DMS53 treated with DMSO at 0.1 percent for 48 hours (cell line): ENCODE measurements at regions not wholly inside any gene's neighbourhood (a gene's known extent, or its start where the extent isn't known, plus 50 kb on each side); places are given as distances from the start of the nearest gene placed in this dataset.

ENCODE experiments used
- DNase-seq: peaks from one replicate; lab custom pipeline; 2025; ENCODE audit not compliant: unreplicated experiment; lab: John Stamatoyannopoulos, UW

DNA sequence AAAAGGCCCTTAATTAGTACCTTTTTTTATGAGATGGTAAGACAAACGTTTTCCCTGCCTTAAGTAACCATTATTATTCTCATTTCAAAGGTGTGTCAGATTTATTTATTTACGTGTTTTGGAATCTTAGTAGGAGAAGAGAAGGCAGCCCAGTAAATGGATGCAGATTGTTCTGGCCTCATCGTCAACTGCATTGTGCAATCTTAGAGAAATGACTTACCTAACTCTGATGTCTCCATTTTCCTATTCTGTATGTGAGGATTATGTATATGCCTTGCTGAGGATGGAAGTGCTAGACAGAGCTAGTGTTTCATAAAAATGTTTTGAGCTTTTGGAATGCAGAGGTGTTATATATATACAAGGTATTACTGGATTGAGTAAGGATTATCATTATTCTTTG lies 97.0 kb upstream of the JAG1 start:
- no peak for DNase-seq

DNA sequence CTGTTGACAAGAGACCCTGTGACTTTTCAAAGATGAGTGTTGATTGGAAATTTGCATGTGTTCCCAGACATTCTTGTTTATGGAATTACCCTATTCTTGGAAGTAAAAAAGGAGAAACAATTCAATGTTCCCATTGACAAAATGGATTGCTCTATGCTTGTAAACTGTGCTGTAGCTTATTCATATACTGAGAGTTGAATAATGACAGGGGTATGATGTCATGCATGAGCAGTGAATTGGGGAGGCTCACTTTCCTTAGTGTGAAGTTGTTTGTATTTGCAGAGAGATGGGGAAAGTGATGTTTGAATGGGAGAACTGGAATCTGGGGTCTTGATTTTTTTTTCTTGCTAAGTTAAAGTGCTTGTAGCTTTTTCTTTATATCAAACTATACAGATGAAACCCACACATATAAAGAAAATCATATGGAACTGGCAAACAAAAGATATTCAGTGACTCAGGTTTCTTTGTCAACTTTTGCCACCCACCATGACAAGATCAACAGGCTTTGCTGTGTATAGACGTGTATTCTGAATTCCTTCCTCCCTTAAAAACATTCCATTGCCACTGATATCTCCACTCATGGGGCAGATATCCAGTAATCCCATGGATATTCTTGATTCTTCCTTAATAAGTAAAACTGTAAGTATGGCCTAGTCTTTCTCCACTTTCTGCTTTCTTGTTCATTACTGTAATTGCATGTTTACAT lies 97.8 kb upstream of the JAG1 start:
- peak; percentile 45 for DNase-seq

GRCh38 chr20:10774357-10774943 lies 100.7 kb upstream of the JAG1 start:
- DNase-seq, result no peak

DNA sequence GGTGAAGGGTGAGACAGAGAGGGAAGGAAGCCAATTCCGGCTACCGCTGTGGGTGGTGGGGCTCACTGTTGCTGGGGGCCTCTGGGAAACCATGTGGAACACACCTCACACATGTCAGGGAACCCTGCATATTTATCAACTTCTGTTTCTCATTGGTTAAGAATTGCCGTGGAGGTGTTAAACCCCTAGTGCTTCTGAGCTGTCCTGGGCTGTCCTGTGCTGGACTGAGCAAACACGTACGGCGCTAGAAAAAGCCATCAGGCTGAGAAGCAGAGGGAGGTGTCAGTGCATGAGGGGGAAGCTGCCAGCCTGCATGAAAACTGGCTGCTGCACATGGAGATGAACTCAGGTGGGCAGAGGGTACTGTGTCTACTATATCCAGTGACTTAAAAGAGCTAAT lies 103.9 kb upstream of the JAG1 start:
- no peak for DNase-seq

DNA sequence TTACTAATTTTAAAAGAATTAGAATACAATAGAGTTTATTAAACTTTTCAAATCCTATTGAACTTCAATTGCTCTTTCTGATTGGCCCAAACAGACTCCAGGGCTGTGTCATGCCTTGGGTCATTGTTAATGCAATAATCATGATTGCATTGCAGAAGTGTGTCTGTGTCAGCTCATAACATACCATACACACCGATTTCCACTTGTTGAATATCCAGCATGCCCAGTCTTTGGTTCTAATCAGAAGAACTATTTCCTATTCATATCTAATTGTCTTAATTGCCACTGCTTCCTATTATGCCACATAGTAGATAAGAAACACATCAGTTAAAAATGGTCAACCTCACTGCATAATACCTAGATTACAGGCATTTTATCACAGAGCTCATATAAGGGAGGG lies 106.1 kb upstream of the JAG1 start:
- DNase-seq, result no peak

GRCh38 chr20:10780901-10781300 lies 107.1 kb upstream of the JAG1 start:
- DNase-seq, result no peak

- DNase-seq, result no peak
These were observed 107.7 kb upstream of the JAG1 start for GRCh38 chr20:10781526-10781925.

- peak; percentile 38 for DNase-seq
These were observed 110.1 kb upstream of the JAG1 start for GRCh38 chr20:10783707-10784553.

DNA sequence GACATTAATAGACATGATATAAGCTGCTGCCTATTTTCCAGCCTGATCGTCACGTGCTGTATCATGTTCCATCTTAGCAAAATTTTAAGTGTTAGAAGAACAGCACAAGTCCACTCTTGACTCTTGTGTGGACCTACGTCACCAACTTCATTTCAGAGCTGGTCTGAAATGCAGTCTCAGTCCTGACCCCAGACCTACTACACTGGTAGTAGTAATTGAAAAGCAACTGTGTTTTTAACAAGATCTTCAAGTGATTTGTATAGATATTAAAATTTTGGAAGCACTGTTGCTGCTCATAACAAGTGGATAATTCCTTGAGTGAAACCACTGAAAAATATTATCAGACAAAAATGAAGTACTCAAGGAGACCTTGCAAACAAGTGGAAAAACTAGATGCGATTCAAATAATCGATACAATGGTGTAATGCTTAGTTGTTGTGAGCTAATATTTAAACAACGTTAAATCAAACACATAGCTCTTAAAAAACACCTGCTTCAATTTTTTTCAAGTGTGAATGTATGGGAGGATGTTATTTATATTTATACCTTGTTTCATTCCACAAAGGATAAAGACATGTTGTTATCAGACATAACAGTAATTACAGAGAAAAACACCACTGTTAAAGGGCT lies 110.9 kb upstream of the JAG1 start:
- DNase-seq, result peak; percentile 76

GRCh38 chr20:10786678-10787077 lies 112.9 kb upstream of the JAG1 start:
- no peak for DNase-seq

DNA sequence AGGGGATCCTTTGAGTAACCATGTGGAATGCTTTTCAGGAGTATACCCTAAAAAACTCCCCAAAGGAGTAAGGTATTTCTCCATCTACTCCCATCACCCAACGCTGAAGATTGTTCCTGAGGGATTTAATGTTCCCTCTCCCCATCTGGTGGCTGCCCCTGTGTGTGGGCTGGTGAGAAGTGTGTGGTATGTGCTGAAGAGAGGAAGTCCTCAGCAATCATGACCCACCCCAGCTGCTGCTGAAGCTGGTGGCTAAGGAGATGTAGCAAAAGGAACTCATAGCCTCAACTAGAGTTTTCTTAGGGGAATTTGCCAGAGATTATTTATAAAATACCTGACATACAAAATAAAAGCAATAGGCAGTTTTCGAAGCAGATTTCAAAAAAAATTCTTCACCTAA lies 114.3 kb upstream of the JAG1 start:
- no peak for DNase-seq

GRCh38 chr20:10788877-10789276 lies 115.1 kb upstream of the JAG1 start:
- no peak for DNase-seq

DNA sequence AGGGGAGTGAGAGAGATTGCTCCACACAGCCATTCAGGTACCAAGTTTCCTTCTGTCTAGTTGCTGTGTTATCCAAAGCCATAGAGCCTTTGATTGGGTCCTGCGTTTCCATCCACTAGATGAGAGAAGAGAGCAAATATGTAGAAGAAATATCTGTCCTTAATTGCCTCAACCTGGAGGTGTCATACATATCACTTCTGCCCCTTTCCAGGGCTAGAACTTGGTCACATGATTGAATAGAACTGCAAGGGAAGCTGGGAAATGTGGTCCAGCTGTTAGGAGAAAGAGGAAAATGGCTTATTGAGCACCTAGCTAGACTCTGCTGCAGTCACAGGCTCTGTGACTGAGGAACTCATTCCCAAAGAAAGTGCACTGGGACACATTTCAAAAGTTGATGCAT lies 115.6 kb upstream of the JAG1 start:
- DNase-seq, result no peak

GRCh38 chr20:10790013-10790412 lies 116.2 kb upstream of the JAG1 start:
- peak; percentile 65 for DNase-seq

DNA sequence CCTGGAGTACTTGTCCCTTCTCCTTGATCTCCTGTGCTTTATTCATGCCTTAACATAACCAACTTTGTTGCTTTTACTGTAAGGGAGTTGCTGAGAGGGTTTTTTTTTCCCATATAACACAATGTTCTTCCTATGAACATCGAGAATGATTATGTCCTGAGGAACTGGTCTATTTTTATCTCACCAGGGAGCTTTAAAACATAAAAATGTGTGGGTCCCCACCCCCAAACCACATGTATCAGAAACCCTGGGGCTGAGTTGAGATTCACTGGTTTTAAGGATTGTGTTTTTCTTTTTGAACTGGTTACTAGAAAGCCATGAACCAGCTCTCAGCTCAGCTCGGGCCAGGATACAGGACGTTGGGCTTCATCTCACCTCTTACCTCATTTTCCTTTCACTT lies 118.5 kb upstream of the JAG1 start:
- DNase-seq, result no peak

DNA sequence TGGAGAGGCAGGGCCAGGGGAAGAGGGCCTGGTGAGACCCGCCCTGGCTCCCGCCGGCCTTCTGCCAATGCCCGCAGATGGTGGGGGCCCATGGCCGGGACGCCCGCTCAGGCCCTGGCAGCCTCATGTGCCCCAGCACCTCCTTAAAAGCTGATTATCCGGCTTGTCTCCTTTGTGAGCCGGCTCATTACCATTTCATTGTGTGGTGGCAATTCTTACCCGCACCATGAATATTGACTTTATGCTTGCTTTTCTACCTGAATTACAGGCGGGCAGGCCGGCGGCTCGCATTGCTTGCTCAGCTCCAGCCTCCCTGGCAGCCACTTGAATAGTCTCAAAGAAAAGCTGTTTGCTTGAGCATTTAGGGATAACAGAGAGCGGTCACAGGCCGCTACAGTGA lies 120.0 kb upstream of the JAG1 start:
- no peak for DNase-seq

- DNase-seq, result no peak
These were observed 121.0 kb upstream of the JAG1 start for GRCh38 chr20:10794765-10795164.

- DNase-seq, result no peak
These were observed 121.7 kb upstream of the JAG1 start for GRCh38 chr20:10795286-10796026.

GRCh38 chr20:10798811-10799210 lies 125.0 kb upstream of the JAG1 start:
- DNase-seq, result no peak

- DNase-seq, result no peak
These were observed 125.9 kb upstream of the JAG1 start for GRCh38 chr20:10799735-10800134.

DNA sequence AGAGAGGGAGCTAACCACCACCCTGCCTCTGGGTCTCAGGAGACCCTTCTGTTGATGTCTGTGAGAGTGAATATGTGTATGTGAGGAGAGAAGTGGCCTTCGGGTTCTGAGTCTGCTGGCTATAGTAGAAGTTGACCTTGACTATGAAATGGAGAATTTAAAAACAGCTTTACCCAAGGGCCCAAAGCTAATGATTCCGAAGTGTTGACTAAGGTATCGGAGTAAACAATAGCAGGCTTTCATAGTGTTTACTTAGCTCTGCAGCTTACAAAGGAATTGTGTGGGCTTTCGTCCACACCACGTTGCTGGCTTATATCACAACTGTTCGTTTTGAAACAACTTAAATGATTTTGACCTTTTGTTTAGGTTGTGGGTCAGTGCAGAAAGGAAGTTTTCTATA lies 126.5 kb upstream of the JAG1 start:
- DNase-seq, result peak; percentile 88
